ENCODE measurements at regions not wholly inside any gene's neighbourhood (a gene's known extent, or its start where the extent isn't known, plus 50 kb on each side); places are given as distances from the start of the nearest gene placed in this dataset.

DNA sequence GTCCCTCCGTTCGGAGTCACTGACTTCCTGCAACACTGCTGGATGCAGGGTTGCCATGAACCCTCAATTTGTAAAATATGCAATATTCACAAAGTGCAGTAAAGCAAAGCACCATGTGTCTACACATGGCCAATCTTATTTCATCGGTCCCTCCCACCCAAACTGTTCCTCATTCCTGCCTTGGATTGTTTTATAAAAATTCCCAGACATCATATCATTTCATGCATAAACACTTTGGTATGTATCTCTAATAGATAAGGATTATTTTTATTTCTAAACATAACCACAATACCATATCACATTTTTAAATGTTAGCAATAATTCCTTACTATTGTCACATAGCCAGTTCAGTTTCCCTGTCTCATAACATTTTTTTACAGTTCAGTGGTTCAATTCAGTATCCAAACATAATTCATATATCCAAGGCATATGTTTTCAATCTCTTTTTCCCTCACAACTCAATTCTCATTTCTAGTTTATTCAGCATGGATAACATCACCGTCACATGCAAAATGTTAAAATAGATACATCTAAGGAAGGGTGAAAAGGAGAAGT lies 82.0 kb upstream of the PCAT7 start:
- TF ChIP-seq YY1 (IDR thresholded peaks at IDR 0.05; ENCODE audit: low read depth) (no peak), FOXM1 (IDR thresholded peaks at IDR 0.05; ENCODE audit: borderline replicate concordance, low read depth) (no peak), NFIC (IDR thresholded peaks at IDR 0.05) (no peak), EP300 (IDR thresholded peaks at IDR 0.05; ENCODE audit: borderline replicate concordance) (no peak), RAD21 (IDR thresholded peaks at IDR 0.05; ENCODE audit: low read depth) (no peak), ZBTB7A (IDR thresholded peaks at IDR 0.05; ENCODE audit: low read depth) (no peak), CREB1 (IDR thresholded peaks at IDR 0.05; ENCODE audit: low read depth) (no peak)
- TF ChIP-seq, protein P1, sequence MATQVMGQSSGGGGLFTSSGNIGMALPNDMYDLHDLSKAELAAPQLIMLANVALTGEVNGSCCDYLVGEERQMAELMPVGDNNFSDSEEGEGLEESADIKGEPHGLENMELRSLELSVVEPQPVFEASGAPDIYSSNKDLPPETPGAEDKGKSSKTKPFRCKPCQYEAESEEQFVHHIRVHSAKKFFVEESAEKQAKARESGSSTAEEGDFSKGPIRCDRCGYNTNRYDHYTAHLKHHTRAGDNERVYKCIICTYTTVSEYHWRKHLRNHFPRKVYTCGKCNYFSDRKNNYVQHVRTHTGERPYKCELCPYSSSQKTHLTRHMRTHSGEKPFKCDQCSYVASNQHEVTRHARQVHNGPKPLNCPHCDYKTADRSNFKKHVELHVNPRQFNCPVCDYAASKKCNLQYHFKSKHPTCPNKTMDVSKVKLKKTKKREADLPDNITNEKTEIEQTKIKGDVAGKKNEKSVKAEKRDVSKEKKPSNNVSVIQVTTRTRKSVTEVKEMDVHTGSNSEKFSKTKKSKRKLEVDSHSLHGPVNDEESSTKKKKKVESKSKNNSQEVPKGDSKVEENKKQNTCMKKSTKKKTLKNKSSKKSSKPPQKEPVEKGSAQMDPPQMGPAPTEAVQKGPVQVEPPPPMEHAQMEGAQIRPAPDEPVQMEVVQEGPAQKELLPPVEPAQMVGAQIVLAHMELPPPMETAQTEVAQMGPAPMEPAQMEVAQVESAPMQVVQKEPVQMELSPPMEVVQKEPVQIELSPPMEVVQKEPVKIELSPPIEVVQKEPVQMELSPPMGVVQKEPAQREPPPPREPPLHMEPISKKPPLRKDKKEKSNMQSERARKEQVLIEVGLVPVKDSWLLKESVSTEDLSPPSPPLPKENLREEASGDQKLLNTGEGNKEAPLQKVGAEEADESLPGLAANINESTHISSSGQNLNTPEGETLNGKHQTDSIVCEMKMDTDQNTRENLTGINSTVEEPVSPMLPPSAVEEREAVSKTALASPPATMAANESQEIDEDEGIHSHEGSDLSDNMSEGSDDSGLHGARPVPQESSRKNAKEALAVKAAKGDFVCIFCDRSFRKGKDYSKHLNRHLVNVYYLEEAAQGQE (IDR thresholded peaks at IDR 0.05; ENCODE audit: low read depth): no peak

- TF ChIP-seq CREB1 (IDR thresholded peaks at IDR 0.05; ENCODE audit: low read depth): no peak
- no peak for TF ChIP-seq TEAD4 (IDR thresholded peaks at IDR 0.05)
- TF ChIP-seq YY1 (IDR thresholded peaks at IDR 0.05; ENCODE audit: low read depth): no peak
- no peak for TF ChIP-seq USF1 (IDR thresholded peaks at IDR 0.05)
- no peak for TF ChIP-seq TAF1 (IDR thresholded peaks at IDR 0.05; ENCODE audit: low read depth)
- TF ChIP-seq EP300 (IDR thresholded peaks at IDR 0.05; ENCODE audit: borderline replicate concordance): no peak
- no peak for TF ChIP-seq CEBPB (IDR thresholded peaks at IDR 0.05)
- TF ChIP-seq EGR1 (IDR thresholded peaks at IDR 0.05): no peak
Observed at GRCh38 chr9:94478755-94479730, 75.8 kb upstream of the PCAT7 start.

DNA sequence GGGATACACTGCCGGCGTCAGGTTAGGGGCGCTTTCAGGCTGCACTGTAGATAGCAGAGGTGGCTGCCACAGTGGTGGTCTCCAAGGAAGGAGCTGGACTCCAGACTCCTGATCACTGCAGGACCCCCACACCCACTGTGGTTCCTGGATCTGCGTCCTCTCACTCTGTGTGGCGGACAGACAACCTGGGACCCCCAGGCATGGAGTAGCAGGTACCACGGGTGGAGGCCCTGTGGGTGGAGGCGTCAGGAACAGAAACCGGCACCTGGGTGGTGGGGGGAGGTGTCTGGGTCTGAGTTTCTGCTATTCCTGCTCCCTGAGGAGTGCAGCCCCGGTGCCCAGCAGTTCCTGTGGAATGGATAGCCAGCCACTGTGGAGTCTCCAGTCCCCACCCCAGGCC lies 75.1 kb upstream of the PCAT7 start:
- TF ChIP-seq CREB1 (IDR thresholded peaks at IDR 0.05; ENCODE audit: low read depth): no peak
- no peak for TF ChIP-seq MAX (IDR thresholded peaks at IDR 0.05)
- no peak for TF ChIP-seq RAD21 (IDR thresholded peaks at IDR 0.05; ENCODE audit: low read depth)
- TF ChIP-seq TCF12 (IDR thresholded peaks at IDR 0.05; ENCODE audit: low read depth): no peak
- TF ChIP-seq, protein P1 (IDR thresholded peaks at IDR 0.05; ENCODE audit: low read depth): no peak
- no peak for TF ChIP-seq TAF1 (IDR thresholded peaks at IDR 0.05; ENCODE audit: low read depth)
- TF ChIP-seq YY1 (IDR thresholded peaks at IDR 0.05; ENCODE audit: low read depth): no peak
- no peak for TF ChIP-seq USF1 (IDR thresholded peaks at IDR 0.05)
- TF ChIP-seq ZBTB7A (IDR thresholded peaks at IDR 0.05; ENCODE audit: low read depth): no peak
- TF ChIP-seq TEAD4 (IDR thresholded peaks at IDR 0.05): no peak
- no peak for TF ChIP-seq NFIC (IDR thresholded peaks at IDR 0.05)
- TF ChIP-seq EGR1 (IDR thresholded peaks at IDR 0.05): no peak
- TF ChIP-seq EP300 (IDR thresholded peaks at IDR 0.05; ENCODE audit: borderline replicate concordance): no peak
- no peak for TF ChIP-seq CEBPB (IDR thresholded peaks at IDR 0.05)
- TF ChIP-seq FOXM1 (IDR thresholded peaks at IDR 0.05; ENCODE audit: borderline replicate concordance, low read depth): no peak

DNA sequence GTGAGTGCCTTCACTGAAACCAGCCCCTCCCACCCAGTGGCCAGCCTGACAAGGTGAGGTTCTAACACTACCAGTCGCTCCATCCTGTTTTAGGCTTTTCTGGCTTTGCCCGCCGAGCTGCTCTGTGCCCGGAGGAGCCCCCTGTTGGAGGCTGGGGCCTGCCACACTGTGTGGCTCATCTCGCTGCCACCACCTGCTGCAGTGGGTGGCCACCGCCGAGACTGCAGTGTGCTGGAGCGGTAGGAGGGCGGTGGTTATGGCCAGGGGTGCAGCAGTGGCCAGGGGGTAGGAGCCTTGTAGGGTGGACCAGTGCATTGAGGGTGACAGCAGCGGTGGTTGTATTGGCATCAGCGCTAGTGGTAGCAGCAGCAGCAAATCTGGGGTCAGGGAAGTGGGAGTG lies 74.7 kb upstream of the PCAT7 start:
- no peak for TF ChIP-seq TCF12 (IDR thresholded peaks at IDR 0.05; ENCODE audit: low read depth)
- no peak for TF ChIP-seq MAX (IDR thresholded peaks at IDR 0.05)
- no peak for TF ChIP-seq CREB1 (IDR thresholded peaks at IDR 0.05; ENCODE audit: low read depth)
- no peak for TF ChIP-seq EP300 (IDR thresholded peaks at IDR 0.05; ENCODE audit: borderline replicate concordance)
- TF ChIP-seq TAF1 (IDR thresholded peaks at IDR 0.05; ENCODE audit: low read depth): no peak
- TF ChIP-seq, protein P1 (IDR thresholded peaks at IDR 0.05; ENCODE audit: low read depth): no peak
- TF ChIP-seq NFIC (IDR thresholded peaks at IDR 0.05): no peak
- TF ChIP-seq USF1 (IDR thresholded peaks at IDR 0.05): no peak
- no peak for TF ChIP-seq CEBPB (IDR thresholded peaks at IDR 0.05)
- TF ChIP-seq TEAD4 (IDR thresholded peaks at IDR 0.05): no peak
- no peak for TF ChIP-seq EGR1 (IDR thresholded peaks at IDR 0.05)
- TF ChIP-seq FOXM1 (IDR thresholded peaks at IDR 0.05; ENCODE audit: borderline replicate concordance, low read depth): no peak
- no peak for TF ChIP-seq YY1 (IDR thresholded peaks at IDR 0.05; ENCODE audit: low read depth)
- no peak for TF ChIP-seq ZBTB7A (IDR thresholded peaks at IDR 0.05; ENCODE audit: low read depth)
- no peak for TF ChIP-seq RAD21 (IDR thresholded peaks at IDR 0.05; ENCODE audit: low read depth)
